A673 (cell line): ENCODE measurements at regions not wholly inside any gene's neighbourhood (a gene's known extent, or its start where the extent isn't known, plus 50 kb on each side); places are given as distances from the start of the nearest gene placed in this dataset.

ENCODE experiments used
- CTCF ChIP-seq: fragments of 300-800, 200-600 bp; sonication (generic); conservative IDR thresholded peaks from 2 replicates; pipeline ENCODE4 v1.5.1; 2017; ENCODE audit warnings: low read depth, mild to moderate bottlenecking, antibody characterized with exemption, low read length, moderate library complexity, mixed read lengths
- EZH2 ChIP-seq: fragments of 200-600 bp; sonication (generic); IDR thresholded peaks from 2 replicates; pipeline ENCODE4 v1.6.1; 2017; ENCODE audit warnings: borderline replicate concordance, low read depth, mild to moderate bottlenecking, mixed read lengths, antibody characterized with exemption, low read length; ENCODE audit not compliant: poor library complexity, severe bottlenecking

DNA sequence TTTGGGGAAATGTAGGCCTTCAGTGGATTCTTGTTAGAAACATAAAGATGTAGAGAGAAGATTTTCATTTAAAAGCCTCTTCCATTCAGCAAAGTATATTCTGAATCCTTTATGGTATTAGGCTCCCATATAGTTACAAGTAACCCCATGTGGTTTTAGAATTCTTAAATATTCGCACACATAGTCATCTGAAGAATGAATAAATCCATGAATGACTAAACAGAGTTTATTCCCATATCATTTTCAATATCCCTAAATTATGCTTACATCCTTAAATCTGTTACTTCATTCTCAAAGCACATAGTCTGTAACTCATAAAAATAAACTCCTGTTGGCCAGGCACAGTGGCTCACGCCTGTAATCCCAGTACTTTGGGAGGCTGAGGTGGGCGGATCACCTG is 962.1 kb downstream of the KCNJ18 start:
- TF ChIP-seq EZH2 = no peak
- TF ChIP-seq CTCF = no peak
